G401.6 (cell line): ENCODE measurements at regions not wholly inside any gene's neighbourhood (a gene's known extent, or its start where the extent isn't known, plus 50 kb on each side); places are given as distances from the start of the nearest gene placed in this dataset.

Experiments used
- FAIRE-seq: peaks from 2 replicates; lab custom pipeline; 2012; peaks lifted over from hg19 to GRCh38; lab: Jason Lieb, UNC

DNA sequence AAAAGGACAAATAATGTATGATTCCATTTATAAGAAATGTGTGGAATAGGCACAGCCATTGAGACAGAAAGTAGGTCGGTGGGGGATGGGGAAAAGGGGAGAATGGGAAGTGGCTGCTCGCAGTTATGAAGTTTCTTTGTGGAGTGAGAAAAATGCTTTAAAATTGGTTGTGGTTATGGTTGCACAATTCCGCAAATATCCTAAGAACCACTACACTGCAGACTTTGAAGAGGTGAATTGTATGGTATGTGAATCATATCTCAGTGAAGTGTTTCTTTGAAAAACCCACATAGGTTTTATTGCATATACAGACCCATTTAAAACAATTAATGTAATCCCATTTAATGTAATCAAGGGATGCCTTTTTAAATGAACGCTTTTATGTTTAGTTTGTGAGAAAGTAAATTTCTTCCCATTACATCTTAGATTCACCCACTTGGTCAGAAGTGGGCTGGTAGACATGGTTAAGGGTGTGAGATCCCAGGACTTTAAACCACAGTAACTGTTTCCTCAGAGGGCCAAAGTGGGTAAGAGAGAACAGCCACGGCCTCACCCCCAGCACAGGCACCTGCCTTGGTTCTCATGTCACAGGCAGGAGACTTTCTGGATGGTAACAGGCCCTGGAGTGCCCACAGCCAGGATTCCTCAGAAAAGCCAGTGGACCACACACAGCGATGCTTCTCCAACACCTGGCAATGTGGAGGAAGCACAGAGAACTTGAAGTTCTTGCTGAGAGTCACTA, 119.3 kb upstream of the GJB6 start:
- FAIRE-seq: no peak

DNA sequence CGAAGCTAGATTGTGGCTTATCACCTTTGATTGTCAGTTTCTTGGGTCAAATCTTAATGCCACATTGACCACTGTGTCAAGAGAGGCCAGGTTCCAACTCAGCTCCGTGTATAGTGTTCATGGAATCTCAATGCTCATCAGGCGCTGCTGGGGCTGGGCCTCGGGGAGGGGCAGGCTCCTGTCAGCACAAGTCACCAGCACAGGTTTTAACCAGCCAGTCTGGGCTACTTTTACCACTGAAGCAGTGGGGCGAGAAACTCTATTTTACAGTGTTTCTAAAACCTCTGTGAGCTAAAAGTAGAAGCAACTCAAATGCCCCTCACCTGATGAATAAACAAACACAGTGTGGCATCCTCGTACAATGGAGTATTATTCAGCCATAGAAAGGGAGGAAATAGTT, 118.7 kb upstream of the GJB6 start:
- FAIRE-seq: no peak

DNA sequence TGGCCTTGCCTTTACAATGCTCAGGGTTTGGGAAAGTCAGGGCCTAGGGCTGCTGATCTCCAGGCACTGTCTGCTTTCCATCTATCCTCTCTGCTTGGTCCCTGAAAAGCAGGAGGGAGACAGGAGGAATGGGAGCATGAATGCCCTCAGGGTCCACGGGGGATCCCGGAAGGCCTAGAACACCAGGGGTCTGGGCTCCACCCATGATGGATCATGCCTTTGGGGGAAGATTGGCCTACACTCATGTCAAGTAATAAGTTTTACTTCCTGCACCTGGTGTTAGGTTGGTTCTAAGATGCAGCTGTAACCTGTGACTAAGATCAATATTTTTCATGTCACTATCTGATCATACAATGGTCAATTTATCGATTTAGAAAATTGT, 118.3 kb upstream of the GJB6 start:
- FAIRE-seq: no peak

DNA sequence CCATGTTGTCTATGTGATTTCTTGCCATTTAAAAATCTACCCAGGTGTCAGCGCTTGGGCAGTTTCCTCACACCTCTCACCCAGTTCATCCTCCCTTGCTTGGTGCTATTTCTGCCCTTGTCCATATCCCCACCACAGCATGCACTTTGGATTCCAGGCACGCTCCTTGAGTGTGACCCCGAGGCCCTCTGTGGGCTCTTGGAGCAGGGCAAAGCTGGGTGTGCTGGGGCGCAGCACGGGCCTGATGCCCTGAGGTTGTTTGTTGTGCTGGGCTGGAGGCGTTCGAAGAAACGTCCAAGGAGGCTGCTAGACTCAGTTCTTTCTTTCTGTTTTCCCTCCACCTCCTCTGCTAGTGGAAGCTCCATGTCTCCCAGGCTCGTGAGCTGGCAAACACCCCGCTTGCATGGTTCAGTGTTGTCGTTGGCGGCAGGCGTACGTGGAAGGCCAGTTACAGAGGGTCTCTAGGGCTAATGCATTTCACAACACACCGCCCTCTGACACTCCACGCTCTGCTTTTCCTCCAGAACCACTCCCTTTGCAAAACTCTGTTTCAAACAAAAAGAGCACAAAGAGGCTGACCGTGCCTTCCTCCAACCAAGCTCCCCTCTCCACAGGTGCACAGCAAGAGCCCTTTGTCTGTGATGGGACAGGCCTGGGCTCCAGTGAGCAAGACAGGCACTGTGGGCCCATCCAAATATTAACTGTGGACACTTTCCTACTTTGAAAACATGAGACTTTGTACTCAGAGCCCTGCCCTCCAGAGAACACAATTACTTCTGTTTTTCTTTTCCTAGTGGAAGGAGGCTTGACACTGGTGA, 117.7 kb upstream of the GJB6 start:
- no peak for FAIRE-seq

DNA sequence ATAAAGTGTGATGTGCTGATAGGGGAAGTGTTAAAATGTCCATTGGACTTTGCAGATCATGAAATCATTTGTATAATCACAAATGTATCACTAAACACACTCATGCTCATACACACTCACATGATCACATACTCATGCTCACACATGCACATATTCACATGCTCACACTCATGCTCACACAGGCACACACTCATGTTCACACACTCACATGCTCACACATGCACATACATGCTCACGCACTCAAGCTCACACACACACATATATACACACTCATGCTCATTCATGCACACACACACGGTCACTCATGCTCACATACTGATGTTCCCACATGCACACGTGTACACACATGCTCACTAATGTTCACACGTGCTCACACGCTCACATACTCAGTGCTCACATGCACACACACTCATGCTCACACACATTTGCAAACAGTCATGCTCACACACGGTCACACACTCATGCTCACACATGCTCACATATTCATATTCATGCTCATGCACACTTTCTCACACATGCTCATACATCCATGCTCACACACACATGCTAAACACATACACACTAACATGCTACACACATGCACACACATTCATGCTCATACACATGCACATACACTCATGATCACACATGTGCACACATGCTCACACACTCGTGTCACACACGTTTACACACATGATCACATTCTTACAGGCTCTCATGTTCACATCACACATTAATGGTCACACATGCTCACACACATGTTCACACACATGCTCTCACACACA, 116.7 kb upstream of the GJB6 start:
- no peak for FAIRE-seq

DNA sequence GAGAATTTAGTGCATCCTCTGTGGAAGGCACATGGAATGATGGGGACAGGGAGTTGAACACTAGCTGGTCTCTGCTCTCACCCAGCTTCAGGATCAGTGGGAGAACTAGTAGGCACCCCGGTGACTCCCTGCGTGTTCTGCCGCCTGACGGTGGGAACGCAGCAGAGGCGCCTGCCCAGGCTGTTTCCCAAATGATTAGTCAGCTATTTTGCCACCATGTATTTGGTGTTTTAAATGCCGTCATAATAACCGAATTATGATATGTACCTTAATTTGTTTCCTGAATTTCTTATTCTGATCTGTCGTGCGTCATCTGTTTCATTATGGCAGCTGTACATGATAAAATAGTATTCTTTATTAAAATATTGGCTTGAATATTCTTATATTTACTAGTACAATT, 115.9 kb upstream of the GJB6 start:
- no peak for FAIRE-seq

DNA sequence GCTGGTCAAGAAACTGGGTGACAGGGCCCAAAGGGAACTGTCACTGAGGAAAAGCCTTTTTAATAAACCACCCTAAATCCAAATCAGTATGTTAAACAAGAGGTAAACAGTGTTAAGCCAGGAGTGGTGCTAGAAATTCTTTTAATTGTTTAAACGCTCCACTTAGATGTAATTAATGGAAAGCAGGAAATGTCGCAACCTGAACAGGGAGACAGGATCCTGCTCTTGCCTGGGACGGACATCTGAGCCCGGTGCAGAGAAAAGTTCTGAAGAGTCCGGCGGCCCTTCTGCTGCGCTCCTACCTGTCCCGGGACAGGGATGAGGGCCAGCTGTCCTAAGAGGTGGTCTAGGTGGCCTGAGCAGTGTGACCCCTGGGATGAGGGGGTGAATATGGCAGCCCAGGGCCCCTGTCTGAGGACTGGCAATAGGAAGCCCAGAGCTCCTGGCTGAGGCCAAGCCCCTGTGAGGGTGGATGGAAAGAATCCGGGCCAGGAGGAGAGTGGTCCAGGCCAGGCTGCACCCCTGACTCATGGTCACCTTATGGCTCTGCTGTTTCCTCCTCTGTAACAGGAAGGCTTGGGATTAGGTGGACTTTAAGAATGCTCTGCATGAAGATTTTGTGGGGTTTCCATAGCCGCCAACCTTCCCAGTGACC, 112.8 kb upstream of the GJB6 start:
- no peak for FAIRE-seq

DNA sequence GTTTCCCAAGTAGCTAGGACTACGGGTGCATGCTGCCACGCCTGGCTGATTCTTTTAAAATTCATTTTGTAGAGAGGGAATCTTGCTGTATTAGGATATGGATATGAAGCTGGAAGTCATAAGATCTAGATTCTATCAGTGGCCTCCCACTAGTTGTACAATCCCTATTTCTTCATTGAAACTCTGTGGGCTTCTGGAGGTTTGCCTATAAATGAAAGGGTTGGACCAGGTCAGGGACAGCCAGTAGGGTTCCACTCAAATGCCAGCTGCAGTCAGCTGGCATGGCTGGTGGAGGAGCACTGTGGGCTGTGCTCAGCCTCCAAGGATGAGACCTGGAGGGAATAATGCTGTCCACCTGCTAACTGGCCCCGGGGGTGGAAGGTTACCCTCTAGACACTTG, 110.2 kb upstream of the GJB6 start:
- FAIRE-seq: no peak

DNA sequence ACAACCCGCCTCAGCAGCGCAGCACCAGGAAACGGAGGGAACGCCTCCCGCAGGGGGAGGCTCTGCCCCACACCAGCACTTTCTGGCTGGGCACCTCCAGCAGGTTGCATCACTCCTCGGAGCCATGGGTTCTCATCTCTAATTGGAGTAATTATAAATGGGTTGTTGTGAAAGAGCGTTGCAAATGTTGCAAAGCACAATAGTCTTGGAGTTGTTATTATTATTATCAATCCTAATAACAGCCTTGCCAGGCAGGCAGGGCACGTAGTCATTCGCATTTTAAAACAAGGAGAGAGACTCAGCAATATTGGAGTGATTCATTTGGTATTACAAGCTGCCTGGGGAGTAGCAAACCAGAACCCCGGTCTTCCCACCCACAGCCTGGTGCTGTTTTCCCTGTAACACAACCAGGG, 108.6 kb upstream of the GJB6 start:
- FAIRE-seq: no peak

DNA sequence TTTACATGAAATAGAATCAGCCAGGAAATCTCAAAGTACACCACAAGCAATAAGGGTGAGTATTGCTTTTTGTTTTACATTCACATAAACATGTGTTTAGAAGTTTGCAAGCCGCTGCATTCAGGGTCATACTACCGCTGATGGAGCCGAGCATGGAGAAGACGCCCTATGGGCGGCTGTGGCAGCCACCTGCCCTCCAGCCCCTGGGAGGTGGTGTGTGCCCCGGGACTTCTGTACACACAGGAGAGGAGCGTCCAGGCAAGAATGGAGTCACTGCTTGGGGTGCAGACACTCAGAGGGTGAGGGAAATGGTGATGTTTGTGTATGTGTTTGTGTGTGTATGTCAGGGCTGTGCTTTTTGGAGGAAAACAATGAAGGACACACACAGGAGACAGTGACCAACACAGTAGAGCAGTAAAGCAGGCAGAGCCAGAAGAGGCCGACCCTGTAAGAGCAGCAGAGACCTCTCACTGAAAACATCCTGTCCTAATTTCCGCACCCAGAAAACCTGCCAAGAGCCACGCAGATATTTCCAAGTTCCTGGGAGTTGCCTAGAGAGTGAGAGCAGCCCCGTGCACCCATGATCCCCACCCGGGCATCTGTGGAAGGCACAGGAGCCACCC, 108.1 kb upstream of the GJB6 start:
- FAIRE-seq: no peak

DNA sequence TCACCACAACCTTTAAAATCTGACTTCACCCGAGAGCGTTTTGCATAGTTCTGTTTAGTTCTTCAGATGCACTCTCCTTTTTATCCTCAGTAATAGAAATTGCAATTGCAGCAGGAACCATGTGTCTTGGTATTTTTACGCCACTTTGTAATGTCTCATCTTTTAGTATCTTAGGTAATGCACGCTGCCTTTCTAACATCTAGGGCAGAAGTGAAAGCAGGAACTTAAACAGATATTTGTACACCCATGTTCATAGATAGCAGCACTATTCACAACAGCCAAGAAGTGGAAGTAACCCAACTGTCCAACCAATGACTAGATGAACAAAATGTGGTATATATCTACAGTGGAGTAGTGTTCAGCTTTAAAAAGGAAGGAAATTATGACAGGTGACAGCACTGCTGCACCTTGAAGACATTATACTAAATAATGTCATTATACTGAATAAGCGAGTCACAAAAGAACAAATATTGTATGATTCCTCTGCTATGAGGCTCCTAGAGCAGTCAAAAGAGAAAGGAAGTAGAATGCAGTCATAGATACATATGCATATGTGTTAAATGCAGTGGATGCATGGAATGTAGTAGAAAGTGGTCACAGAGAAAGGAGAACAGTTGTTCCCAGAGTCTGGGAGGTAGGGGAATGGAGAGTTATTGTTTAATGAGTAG, 105.9 kb upstream of the GJB6 start:
- no peak for FAIRE-seq

DNA sequence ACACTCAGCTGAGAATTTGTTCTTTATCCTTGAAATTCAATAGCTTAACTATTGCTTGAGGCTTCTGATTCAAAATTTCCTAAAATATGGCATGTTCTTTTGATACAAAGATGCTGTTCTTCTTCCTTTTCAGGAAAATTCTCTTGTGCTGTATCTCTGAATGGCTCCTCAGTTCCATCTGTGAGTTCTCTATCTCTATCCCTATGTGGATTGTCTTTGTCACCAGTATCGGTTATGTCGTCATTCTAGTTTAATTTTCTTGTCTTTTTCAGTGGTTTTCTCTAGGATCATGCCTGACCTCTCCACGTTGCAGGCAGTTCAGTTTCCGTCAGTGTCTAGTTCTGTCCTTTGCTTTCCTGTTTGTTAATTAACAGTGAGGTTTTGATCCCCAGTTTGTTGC, 104.6 kb upstream of the GJB6 start:
- FAIRE-seq: no peak

DNA sequence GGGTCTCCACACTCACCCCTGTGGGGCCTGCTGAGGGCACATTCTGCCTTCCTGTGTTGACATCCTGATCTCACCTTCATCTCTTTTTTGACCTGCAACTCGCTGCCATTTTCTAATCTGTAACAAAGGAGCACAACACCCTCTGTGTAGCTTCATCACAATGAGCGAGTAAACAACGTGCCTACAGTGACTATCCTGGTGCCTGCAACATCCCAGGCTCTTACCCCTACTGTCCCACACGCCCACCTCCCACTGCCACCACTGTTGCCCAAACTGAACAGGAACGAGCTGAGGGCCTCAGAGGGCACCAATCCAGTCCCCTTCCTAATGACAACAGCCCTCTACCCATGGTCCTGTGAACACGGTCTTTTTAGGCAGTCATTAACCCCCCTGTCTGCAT, 102.2 kb upstream of the GJB6 start:
- FAIRE-seq: no peak

DNA sequence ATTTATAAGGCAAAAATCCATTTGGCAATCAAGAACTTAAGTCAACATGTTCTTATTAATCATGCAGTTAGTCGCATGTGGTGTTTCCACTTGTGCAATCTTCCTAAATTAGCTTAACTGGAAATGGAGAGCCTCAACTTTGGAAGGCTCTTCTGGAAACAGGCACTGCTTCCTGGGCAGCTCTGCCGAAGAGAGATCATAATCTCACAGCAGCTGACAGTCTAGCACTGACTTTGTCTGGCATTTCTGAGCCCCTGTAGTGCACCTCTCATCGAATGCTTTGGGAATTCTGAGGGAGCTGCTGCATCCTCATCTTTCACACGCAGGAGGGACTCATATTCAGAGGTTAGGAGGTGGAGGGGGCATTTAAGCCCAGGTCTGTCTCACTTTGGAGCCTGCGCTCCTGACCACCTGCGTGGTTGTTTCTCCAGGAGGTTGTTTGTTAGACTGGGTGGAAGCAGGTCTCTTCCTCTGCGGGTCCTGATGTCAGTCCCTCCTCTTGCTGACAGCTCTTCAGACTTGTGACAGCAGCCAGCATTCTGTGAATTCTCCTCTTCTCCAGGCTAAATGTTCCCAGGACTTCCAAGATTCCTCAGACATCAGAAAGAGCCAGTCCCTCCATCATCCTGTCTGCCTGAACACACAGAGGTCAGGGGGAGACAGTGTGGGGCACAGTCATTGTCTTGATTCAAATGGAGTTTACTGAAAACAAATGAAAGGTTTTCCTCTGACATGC, 100.4 kb upstream of the GJB6 start:
- no peak for FAIRE-seq

DNA sequence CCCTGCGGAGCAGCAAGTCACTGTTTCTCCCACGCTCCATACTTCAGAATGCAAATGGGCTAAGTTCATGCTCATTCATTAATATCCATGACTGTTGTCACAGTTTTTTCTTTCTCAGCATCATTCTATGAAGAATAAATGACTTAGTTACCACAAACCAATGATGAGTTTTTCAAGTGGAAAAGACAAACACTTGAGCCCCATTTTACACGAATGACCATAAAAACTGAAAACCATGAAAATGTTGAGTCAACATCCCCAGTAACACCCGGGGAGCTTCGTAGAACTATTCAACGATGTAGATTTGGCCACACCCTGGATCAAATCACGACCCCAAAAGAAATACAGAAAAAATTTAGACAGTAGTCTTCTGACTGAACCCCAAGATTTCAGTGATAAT, 99.8 kb upstream of the GJB6 start:
- no peak for FAIRE-seq

DNA sequence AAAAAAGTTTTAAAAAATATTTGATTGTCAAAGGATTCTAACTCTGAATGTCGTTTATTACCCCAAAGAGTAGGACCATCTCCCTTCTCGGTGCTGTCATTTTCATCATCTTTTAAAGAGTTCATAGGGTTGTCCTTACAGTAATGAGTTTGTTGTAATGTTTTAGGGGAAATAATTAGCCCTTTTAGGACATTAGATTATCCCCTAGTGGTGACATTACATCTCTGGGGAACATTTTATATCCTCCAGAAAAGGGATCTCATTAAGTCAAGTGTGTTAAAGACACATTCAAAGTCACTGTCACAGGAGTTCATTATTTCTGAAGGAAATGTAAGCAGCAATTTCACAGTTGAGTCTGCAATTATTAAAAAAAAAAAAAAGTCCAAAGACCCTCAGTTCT, 99.3 kb upstream of the GJB6 start:
- no peak for FAIRE-seq

DNA sequence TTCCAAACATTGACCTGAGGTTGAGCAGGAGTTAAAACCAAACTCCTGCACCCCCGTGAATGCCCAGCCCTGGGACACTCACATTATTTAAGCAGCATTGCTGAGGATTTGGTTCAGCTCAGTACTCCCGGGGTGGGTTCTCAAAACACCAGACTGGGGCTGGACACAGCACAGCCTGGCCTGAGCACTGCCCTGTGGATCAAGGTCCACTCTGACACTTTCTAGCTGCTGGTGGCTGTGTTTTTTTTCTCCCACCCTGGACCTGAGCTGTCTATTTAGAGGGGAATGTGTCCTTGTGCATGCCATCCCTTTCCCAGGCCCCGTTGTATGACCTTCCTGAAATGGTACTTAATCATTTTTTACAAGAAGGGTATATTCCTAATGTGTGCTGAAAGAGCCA, 94.7 kb upstream of the GJB6 start:
- FAIRE-seq: no peak

DNA sequence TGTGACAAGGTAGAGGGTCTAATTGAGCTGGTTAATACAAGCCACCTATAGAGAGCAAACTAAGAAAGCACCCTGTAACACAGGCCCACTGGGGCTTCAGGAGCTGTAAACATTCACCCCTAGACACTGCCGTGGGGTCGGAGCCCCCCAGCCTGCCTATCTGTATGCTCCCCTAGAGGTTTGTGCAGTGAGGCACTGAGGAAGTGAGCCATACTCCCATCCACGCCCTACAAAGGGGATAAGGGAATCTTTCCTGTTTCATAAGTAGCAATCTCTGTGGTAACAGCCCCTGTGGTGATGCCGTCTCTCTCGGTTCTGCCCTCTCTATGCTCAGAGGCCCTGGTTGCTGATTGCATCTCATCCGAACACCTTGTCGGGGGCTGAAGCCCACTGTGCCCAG, 94.2 kb upstream of the GJB6 start:
- FAIRE-seq: no peak

DNA sequence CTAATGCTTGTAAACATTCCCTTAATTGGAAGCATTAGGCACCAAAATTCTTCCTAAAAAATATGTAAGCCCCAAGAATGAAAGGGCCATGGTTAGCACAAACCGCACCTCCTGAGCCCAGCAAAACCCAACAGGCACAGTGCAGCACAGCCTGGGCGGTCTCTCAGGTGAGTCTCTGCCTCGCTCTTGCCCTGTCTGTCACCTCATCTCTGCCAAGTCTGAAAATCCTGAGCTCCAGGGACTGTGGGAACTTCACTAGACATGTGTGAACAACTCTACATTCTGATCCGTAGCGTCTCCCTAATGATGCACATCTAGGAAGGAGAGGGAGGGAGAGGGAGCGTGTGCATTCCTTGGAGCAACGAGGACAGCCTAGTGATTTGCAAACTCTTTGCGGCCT, 88.8 kb upstream of the GJB6 start:
- no peak for FAIRE-seq

DNA sequence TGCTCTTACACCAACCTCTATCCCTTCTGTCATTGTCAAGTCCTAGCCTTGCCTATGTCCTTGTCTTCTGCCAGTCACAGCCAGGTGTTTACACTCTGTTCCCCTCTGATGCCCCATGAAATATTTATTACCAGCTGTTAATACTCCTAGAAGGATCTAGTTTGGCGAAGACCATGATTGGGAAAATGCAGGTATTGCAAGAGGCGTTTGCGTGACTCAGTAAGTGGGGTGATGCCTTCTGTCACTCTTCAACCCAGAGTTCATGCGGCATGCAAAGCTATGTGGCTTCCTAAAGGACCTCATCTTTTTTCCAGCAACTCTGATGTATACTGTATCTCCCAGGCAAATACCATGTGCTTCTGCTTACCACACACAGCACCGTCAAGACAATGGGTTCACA, 81.8 kb upstream of the GJB6 start:
- no peak for FAIRE-seq

DNA sequence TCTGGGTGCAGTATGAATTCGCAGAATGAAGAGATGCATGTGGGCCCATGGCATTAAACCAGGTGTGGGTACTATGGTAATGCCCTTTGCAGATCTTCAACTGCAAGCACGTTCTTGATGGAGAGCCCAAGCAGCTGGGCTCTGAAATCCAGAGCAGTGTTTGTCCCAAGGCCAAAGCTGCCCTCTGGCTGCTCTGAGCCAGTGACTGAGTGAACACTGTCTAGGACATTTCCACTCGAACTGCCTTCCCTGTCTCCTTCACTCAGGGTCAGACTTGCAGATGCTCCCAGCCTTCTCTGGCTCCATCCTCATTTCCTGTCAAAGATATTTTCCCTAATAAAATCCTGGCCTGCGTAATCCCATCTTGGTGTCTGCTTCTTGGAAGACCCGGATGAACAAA, 80.2 kb upstream of the GJB6 start:
- FAIRE-seq: no peak
